Esophagus muscularis mucosa (tissue), 3 donors: ENCODE measurements at regions not wholly inside any gene's neighbourhood (a gene's known extent, or its start where the extent isn't known, plus 50 kb on each side); places are given as distances from the start of the nearest gene placed in this dataset.

ENCODE experiments used
- POLR2A ChIP-seq: fragments of 450-650 bp; IDR thresholded peaks from one replicate; pipeline ENCODE4 v1.6.1; 2017; ENCODE audit warnings: antibody characterized with exemption, moderate library complexity, mild to moderate bottlenecking, low read depth
- TF ChIP-seq, protein P1 (sequence below), 3 experiments: fragments of 200-600 bp in 2 of 3; fragments of 450-650 bp in 1 of 3; sonication (generic) in 2 of 3; IDR thresholded peaks; one replicate each; pipeline ENCODE4 v1.5.1; 2017 to 2019; ENCODE audit warnings: antibody characterized with exemption in 3 of 3, mild to moderate bottlenecking in 2 of 3, moderate library complexity in 1 of 3

DNA sequence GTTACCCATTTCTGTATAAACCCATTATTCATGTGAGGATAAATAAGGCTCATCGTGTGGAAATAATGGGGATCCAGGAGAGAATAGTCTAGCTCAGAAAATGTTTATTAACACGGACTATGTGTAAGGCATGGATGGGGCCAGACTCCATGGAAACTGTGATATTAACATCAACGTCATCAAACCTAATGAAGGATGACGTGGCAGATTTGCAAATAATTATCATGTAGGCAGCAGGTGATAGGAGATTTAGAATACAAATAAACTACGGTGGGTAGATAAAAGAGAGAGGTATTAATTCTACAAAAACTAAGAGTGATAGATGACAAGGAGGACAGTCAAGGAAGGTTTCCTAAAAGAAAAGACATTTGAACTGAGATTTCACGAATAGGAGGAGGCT, 592.2 kb downstream of the REEP3 start:
- TF ChIP-seq, protein P1, sequence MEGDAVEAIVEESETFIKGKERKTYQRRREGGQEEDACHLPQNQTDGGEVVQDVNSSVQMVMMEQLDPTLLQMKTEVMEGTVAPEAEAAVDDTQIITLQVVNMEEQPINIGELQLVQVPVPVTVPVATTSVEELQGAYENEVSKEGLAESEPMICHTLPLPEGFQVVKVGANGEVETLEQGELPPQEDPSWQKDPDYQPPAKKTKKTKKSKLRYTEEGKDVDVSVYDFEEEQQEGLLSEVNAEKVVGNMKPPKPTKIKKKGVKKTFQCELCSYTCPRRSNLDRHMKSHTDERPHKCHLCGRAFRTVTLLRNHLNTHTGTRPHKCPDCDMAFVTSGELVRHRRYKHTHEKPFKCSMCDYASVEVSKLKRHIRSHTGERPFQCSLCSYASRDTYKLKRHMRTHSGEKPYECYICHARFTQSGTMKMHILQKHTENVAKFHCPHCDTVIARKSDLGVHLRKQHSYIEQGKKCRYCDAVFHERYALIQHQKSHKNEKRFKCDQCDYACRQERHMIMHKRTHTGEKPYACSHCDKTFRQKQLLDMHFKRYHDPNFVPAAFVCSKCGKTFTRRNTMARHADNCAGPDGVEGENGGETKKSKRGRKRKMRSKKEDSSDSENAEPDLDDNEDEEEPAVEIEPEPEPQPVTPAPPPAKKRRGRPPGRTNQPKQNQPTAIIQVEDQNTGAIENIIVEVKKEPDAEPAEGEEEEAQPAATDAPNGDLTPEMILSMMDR (IDR thresholded peaks at IDR 0.05) = no peak
- no peak for TF ChIP-seq POLR2A
